GM23338 (cell line): ENCODE measurements at regions not wholly inside any gene's neighbourhood (a gene's known extent, or its start where the extent isn't known, plus 50 kb on each side); places are given as distances from the start of the nearest gene placed in this dataset. TPM values are rescaled to one million over a fixed set of nuclear protein-coding genes. Genes with fewer than 3 reads are reported as not detected.

ENCODE experiments used
- small RNA-seq: library from RNA; depleted of rRNA; stranded (forward); fragments of <200 nt; gene quantifications from one replicate; pipeline ENCODE3, GENCODE V24; 2014; ENCODE audit warnings: low replicate concordance

Small RNAs in the stretch of these regions (small RNA-seq; reads per million reads assigned to genes)
- gene AC174048.1 (not detected), gene RF00561 (not detected)
